T1000 (cell line): ENCODE measurements at regions not wholly inside any gene's neighbourhood (a gene's known extent, or its start where the extent isn't known, plus 50 kb on each side); places are given as distances from the start of the nearest gene placed in this dataset.

Experiments used
- DNase-seq: peaks from one replicate; lab custom pipeline; 2025; ENCODE audit warnings: mixed read lengths; lab: John Stamatoyannopoulos, UW

GRCh38 chr2:67241453-67241852, 155.7 kb upstream of the ETAA1 start:
- DNase-seq = no peak

GRCh38 chr2:67242456-67242855, 154.7 kb upstream of the ETAA1 start:
- DNase-seq = no peak

GRCh38 chr2:67243919-67244318, 153.2 kb upstream of the ETAA1 start:
- DNase-seq = no peak

- DNase-seq = no peak
These were observed 150.3 kb upstream of the ETAA1 start for GRCh38 chr2:67246791-67247190.

GRCh38 chr2:67251741-67252140, 145.4 kb upstream of the ETAA1 start:
- no peak for DNase-seq

GRCh38 chr2:67255933-67256615, 141.1 kb upstream of the ETAA1 start:
- no peak for DNase-seq

GRCh38 chr2:67256892-67257291, 140.2 kb upstream of the ETAA1 start:
- DNase-seq = no peak

- no peak for DNase-seq
These were observed 139.0 kb upstream of the ETAA1 start for GRCh38 chr2:67258122-67258521.

GRCh38 chr2:67258831-67259230, 138.3 kb upstream of the ETAA1 start:
- DNase-seq = no peak

- peak; percentile 26 for DNase-seq
These were observed 137.4 kb upstream of the ETAA1 start for GRCh38 chr2:67259556-67260342.

GRCh38 chr2:67260343-67261277, 136.5 kb upstream of the ETAA1 start:
- DNase-seq = peak; percentile 42

GRCh38 chr2:67267241-67267640, 129.9 kb upstream of the ETAA1 start:
- DNase-seq = no peak

- no peak for DNase-seq
These were observed 128.3 kb upstream of the ETAA1 start for GRCh38 chr2:67268797-67269196.

GRCh38 chr2:67272195-67272594, 124.9 kb upstream of the ETAA1 start:
- DNase-seq = no peak

GRCh38 chr2:67277450-67277849, 119.7 kb upstream of the ETAA1 start:
- DNase-seq = no peak

GRCh38 chr2:67281101-67281500, 116.0 kb upstream of the ETAA1 start:
- DNase-seq = no peak

GRCh38 chr2:67283641-67284040, 113.5 kb upstream of the ETAA1 start:
- DNase-seq = no peak

- DNase-seq = no peak
These were observed 110.0 kb upstream of the ETAA1 start for GRCh38 chr2:67286981-67287759.

- DNase-seq = no peak
These were observed 107.9 kb upstream of the ETAA1 start for GRCh38 chr2:67289271-67289670.

- peak; percentile 25 for DNase-seq
These were observed 107.2 kb upstream of the ETAA1 start for GRCh38 chr2:67289921-67290371.

GRCh38 chr2:67290451-67291290, 106.5 kb upstream of the ETAA1 start:
- no peak for DNase-seq
